Panc1 (cell line): ENCODE measurements at regions not wholly inside any gene's neighbourhood (a gene's known extent, or its start where the extent isn't known, plus 50 kb on each side); places are given as distances from the start of the nearest gene placed in this dataset.

ENCODE experiments used
- CTCF ChIP-seq: fragments of 450-650 bp; IDR thresholded peaks from 2 replicates; pipeline ENCODE4 v1.5.1; 2017; ENCODE audit warnings: mild to moderate bottlenecking
- TCF7L2 ChIP-seq: IDR thresholded peaks from 2 replicates; pipeline ENCODE4 v1.6.1; 2011; ENCODE audit warnings: mild to moderate bottlenecking, low read depth, low read length, inconsistent platforms

- TF ChIP-seq TCF7L2 (no peak), CTCF (no peak)
These were observed 317.9 kb downstream of the CTTN start for GRCh38 chr11:70716216-70716615.
